Endodermal cell (in vitro differentiated cells): ENCODE measurements at regions not wholly inside any gene's neighbourhood (a gene's known extent, or its start where the extent isn't known, plus 50 kb on each side); places are given as distances from the start of the nearest gene placed in this dataset.
A peak's percentile ranks its signal among the peaks of the same experiment; 100 is the strongest.

ENCODE experiments used
- DNase-seq: peaks from one replicate; pipeline ENCODE4 v3.0.0-alpha.2; 2017
- H3K27ac ChIP-seq: 2 replicates; pipeline ENCODE4 v1.5.1; 2013; ENCODE audit warnings: mild to moderate bottlenecking, low read depth, low read length, moderate library complexity
- H3K27me3 ChIP-seq: 2 replicates; pipeline ENCODE4 v1.6.1; 2013; ENCODE audit warnings: mild to moderate bottlenecking, low read length, moderate library complexity; ENCODE audit not compliant: insufficient read depth, control insufficient read depth, poor library complexity, severe bottlenecking
- H3K36me3 ChIP-seq: 2 replicates; pipeline ENCODE4 v1.7.0; 2013; ENCODE audit warnings: mild to moderate bottlenecking, low read length, moderate library complexity; ENCODE audit not compliant: control insufficient read depth, insufficient read depth
- H3K4me1 ChIP-seq: one replicate; pipeline ENCODE4 v1.7.0; 2013; ENCODE audit warnings: low read length; ENCODE audit not compliant: control insufficient read depth, insufficient read depth
- H3K4me3 ChIP-seq: 2 replicates; pipeline ENCODE4 v1.5.1; 2013; ENCODE audit warnings: mild to moderate bottlenecking, low read length, moderate library complexity
- H3K9ac ChIP-seq: 2 replicates; pipeline ENCODE4 v1.6.1; 2013; ENCODE audit warnings: mild to moderate bottlenecking, low read length, moderate library complexity; ENCODE audit not compliant: poor library complexity, severe bottlenecking; ENCODE audit errors: extremely low read depth
- H3K9me3 ChIP-seq: 2 replicates; pipeline ENCODE4 v1.6.1; 2013; ENCODE audit warnings: mild to moderate bottlenecking, low read length, moderate library complexity; ENCODE audit not compliant: control insufficient read depth
- H3K27ac Mint-ChIP-seq: 2 replicates; pipeline ENCODE4 v1.8.0; 2020; ENCODE audit warnings: mixed read lengths
- H3K27me3 Mint-ChIP-seq: 2 replicates; pipeline ENCODE4 v1.8.0; 2021; ENCODE audit warnings: mild to moderate bottlenecking, mixed read lengths; ENCODE audit not compliant: insufficient read depth
- H3K36me3 Mint-ChIP-seq: 2 replicates; pipeline ENCODE4 v1.8.0; 2020; ENCODE audit warnings: low read depth, mixed read lengths
- H3K4me1 Mint-ChIP-seq: 2 replicates; pipeline ENCODE4 v1.8.0; 2020; ENCODE audit warnings: mixed read lengths
- H3K4me3 Mint-ChIP-seq: 2 replicates; pipeline ENCODE4 v1.8.0; 2020; ENCODE audit warnings: mild to moderate bottlenecking, moderate library complexity, mixed read lengths
- H3K9me3 Mint-ChIP-seq: 2 replicates; pipeline ENCODE4 v1.8.0; 2020; ENCODE audit warnings: mild to moderate bottlenecking, mixed read lengths
- CTCF ChIP-seq: fragments of 200-600 bp; sonication (generic); conservative IDR thresholded peaks from 2 replicates; pipeline ENCODE4 v1.5.0; 2021; ENCODE audit warnings: antibody characterized with exemption, mild to moderate bottlenecking
- WGBS, 2 experiments: methylation state at CpG; one replicate each; pipeline versions ENCODE4 v1.1.5 to v1.1.7; 2013; ENCODE audit warnings: missing lambda C conversion rate in 2 of 2, mixed read lengths in 1 of 2; ENCODE audit not compliant: insufficient coverage in 1 of 2, insufficient read length in 1 of 2; 5-methylcytosine and 5-hydroxymethylcytosine counted together

- Mint-ChIP-seq H3K36me3 (no peaks in the 10 kb centered on the region), H3K4me1 (peaks cover 6% of the 10 kb centered on the region), H3K9me3 (no peaks in the 10 kb centered on the region), H3K4me3 (no peak overlapping the region), H3K27me3 (peaks cover 21% of the 10 kb centered on the region), H3K27ac (no peak overlapping the region)
- Histone ChIP-seq H3K9me3 (no peaks in the 10 kb centered on the region), H3K4me3 (no peak overlapping the region), H3K9ac (no peak overlapping the region), H3K4me1 (no peaks in the 10 kb centered on the region), H3K27ac (no peak overlapping the region), H3K36me3 (no peaks in the 10 kb centered on the region), H3K27me3 (peaks cover 17% of the 10 kb centered on the region)
- TF ChIP-seq CTCF: no peak
- DNase-seq: peak; percentile 61
- 91 to 94% methylated on average over 2 to 3 of the region's 3 CpGs for WGBS, 2 experiments
Observed at GRCh38 chr12:114220311-114220710, 185.6 kb downstream of the TBX5 start.

- Mint-ChIP-seq H3K27ac (no peak overlapping the region), H3K9me3 (no peaks in the 10 kb centered on the region), H3K4me3 (no peak overlapping the region), H3K4me1 (peaks cover 7% of the 10 kb centered on the region), H3K27me3 (peaks cover 15% of the 10 kb centered on the region), H3K36me3 (no peaks in the 10 kb centered on the region)
- H3K9ac ChIP-seq: no peak overlapping the region
- no peak overlapping the region for H3K4me3 ChIP-seq
- 84 to 85% methylated on average over 2 of the region's 2 CpGs for WGBS, 2 experiments
- H3K27me3 ChIP-seq: peaks cover 7% of the 10 kb centered on the region
- no peaks in the 10 kb centered on the region for H3K9me3 ChIP-seq
- peak; percentile 14 for DNase-seq
- no peaks in the 10 kb centered on the region for H3K4me1 ChIP-seq
- H3K27ac ChIP-seq: no peak overlapping the region
- H3K36me3 ChIP-seq: no peaks in the 10 kb centered on the region
- no peak for TF ChIP-seq CTCF
Observed at GRCh38 chr12:114218136-114218535, 187.8 kb downstream of the TBX5 start.

- WGBS, 2 experiments: 92 to 96% methylated on average over 3 to 6 of the region's 6 CpGs
- H3K4me1 Mint-ChIP-seq: peaks cover 4% of the 10 kb centered on the region
- no peak for TF ChIP-seq CTCF
Observed at GRCh38 chr12:114215746-114216145, 190.2 kb downstream of the TBX5 start.

More at GRCh38 chr12:114215746-114216145, 190.2 kb downstream of the TBX5 start:
- Mint-ChIP-seq H3K27me3 (peaks cover 19% of the 10 kb centered on the region), H3K9me3 (no peaks in the 10 kb centered on the region), H3K36me3 (no peaks in the 10 kb centered on the region), H3K27ac (no peak overlapping the region), H3K4me3 (no peak overlapping the region)
- H3K4me3 ChIP-seq: no peak overlapping the region
- no peaks in the 10 kb centered on the region for H3K9me3 ChIP-seq
- H3K27ac ChIP-seq: no peak overlapping the region
- DNase-seq: peak; percentile 24
- no peak overlapping the region for H3K9ac ChIP-seq
- peaks cover 7% of the 10 kb centered on the region for H3K27me3 ChIP-seq
- no peaks in the 10 kb centered on the region for H3K4me1 ChIP-seq
- no peaks in the 10 kb centered on the region for H3K36me3 ChIP-seq
